Breast epithelium (tissue), 4 donors: ENCODE measurements at regions not wholly inside any gene's neighbourhood (a gene's known extent, or its start where the extent isn't known, plus 50 kb on each side); places are given as distances from the start of the nearest gene placed in this dataset.

Experiments used
- DNase-seq, 2 donors: peaks; one replicate each; pipeline ENCODE4 v3.0.0-alpha.2; 2019; ENCODE audit warnings: low spot score in 2 of 2
- H3K27ac ChIP-seq, 2 donors: fragments of 200-600 bp; sonication (generic) in 1 of 2; one replicate each; pipeline ENCODE4 v1.5.1; 2016 to 2019; ENCODE audit warnings: mild to moderate bottlenecking in 1 of 2
- H3K27me3 ChIP-seq, 2 donors: fragments of 200-600 bp; sonication (generic) in 1 of 2; one replicate each; pipeline versions ENCODE4 v1.5.1 to v1.6.0; 2017 to 2019; ENCODE audit warnings: control low read depth in 1 of 2, mild to moderate bottlenecking in 1 of 2
- H3K36me3 ChIP-seq: fragments of 200-600 bp; one replicate; pipeline ENCODE4 v1.5.1; 2019
- H3K4me1 ChIP-seq, 2 donors: fragments of 200-600 bp; sonication (generic); one replicate each; pipeline ENCODE4 v1.5.1; 2016 to 2019; ENCODE audit warnings: control low read depth in 1 of 2
- H3K4me3 ChIP-seq, 3 donors: fragments of 200-600 bp; sonication (generic); 1 replicate in 2 of 3; 2 replicates in 1 of 3; pipeline ENCODE4 v1.5.1; 2016 to 2019; ENCODE audit warnings: mild to moderate bottlenecking in 3 of 3, moderate library complexity in 2 of 3
- H3K9me3 ChIP-seq, 2 donors: fragments of 200-600 bp; sonication (generic) in 1 of 2; one replicate each; pipeline ENCODE4 v1.5.1; 2016 to 2019; ENCODE audit warnings: control low read depth in 1 of 2
- POLR2A ChIP-seq: fragments of 450-650 bp; IDR thresholded peaks from one replicate; pipeline ENCODE4 v1.6.1; 2016; ENCODE audit warnings: antibody characterized with exemption, mild to moderate bottlenecking, moderate library complexity
- POLR2AphosphoS5 ChIP-seq, 3 donors: sonication (generic); formaldehyde crosslinking; IDR thresholded peaks; one replicate each; pipeline ENCODE4 v1.6.1; 2017; ENCODE audit warnings: antibody characterized with exemption in 3 of 3
- intact Hi-C: fragments of 100-400 bp; cut with DNase I; formaldehyde crosslinking; loops from one replicate; pipeline ENCODE4 v1.15.1; 2023; ENCODE audit warnings: low total_unique reads
- TF ChIP-seq, protein P1 (sequence below), 3 donors: fragments of 450-650 bp; IDR thresholded peaks; one replicate each; pipeline ENCODE4 v1.5.1; 2016 to 2017; ENCODE audit warnings: antibody characterized with exemption in 3 of 3, mild to moderate bottlenecking in 3 of 3, moderate library complexity in 3 of 3

DNA sequence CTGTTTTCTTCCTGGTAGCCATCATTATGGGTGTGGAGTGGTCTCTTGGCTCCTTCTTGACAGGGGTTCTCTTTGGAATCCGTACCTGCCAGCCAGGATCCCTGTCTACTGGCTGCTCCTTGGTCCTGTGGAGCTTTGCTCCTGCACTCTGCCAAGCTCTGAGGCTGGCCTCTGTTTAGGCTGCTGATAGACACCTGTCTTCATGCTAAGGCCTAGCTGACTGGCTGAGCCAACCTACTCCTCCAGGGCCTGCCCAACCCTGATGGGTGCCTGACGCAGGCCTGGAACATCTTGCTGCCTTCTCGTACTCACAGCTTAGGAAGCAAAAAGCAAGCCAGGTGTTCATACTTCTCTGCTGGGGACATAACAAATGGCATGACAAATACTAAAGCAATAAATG, 333.6 kb upstream of the ZNF32 start:
- Histone ChIP-seq H3K27ac (no peak overlapping the region), H3K27me3 (no peaks in the 10 kb centered on the region), H3K9me3 (no peaks in the 10 kb centered on the region), H3K36me3 (no peaks in the 10 kb centered on the region), H3K4me3 (no peak overlapping the region), H3K4me1 (no peaks in the 10 kb centered on the region)
- DNase-seq, result no peak
- intact Hi-C loops, result no loop called here
- no peak for TF ChIP-seq POLR2AphosphoS5 (IDR thresholded peaks at IDR 0.05)
- TF ChIP-seq, protein P1, sequence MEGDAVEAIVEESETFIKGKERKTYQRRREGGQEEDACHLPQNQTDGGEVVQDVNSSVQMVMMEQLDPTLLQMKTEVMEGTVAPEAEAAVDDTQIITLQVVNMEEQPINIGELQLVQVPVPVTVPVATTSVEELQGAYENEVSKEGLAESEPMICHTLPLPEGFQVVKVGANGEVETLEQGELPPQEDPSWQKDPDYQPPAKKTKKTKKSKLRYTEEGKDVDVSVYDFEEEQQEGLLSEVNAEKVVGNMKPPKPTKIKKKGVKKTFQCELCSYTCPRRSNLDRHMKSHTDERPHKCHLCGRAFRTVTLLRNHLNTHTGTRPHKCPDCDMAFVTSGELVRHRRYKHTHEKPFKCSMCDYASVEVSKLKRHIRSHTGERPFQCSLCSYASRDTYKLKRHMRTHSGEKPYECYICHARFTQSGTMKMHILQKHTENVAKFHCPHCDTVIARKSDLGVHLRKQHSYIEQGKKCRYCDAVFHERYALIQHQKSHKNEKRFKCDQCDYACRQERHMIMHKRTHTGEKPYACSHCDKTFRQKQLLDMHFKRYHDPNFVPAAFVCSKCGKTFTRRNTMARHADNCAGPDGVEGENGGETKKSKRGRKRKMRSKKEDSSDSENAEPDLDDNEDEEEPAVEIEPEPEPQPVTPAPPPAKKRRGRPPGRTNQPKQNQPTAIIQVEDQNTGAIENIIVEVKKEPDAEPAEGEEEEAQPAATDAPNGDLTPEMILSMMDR (IDR thresholded peaks at IDR 0.05), result no peak
- no peak for TF ChIP-seq POLR2A

DNA sequence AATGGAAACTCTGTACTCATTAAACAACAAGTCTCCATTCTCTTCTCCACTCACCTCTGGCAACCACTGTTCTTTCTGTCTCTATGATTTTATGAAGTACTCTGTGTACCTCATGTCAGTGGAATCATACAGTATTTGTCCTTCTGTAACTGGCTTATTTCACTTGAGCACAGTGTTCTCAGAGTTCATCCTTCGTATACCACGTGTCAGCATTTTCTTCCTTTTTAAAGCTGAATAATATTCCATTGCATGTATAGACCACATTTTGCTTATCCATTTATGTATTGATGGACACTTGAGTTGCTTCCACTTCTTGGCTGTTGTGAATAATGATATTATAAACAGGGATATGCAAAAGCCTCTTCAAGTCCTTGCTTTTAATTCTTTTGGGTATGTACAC, 333.0 kb upstream of the ZNF32 start:
- DNase-seq, result no peak
- Histone ChIP-seq H3K27me3 (no peaks in the 10 kb centered on the region), H3K4me3 (no peak overlapping the region), H3K9me3 (no peaks in the 10 kb centered on the region), H3K36me3 (no peaks in the 10 kb centered on the region), H3K4me1 (no peaks in the 10 kb centered on the region), H3K27ac (no peak overlapping the region)
- TF ChIP-seq POLR2AphosphoS5 (IDR thresholded peaks at IDR 0.05) (no peak), POLR2A (no peak)
- TF ChIP-seq, protein P1 (IDR thresholded peaks at IDR 0.05), result no peak
- intact Hi-C loops, result no loop called here

DNA sequence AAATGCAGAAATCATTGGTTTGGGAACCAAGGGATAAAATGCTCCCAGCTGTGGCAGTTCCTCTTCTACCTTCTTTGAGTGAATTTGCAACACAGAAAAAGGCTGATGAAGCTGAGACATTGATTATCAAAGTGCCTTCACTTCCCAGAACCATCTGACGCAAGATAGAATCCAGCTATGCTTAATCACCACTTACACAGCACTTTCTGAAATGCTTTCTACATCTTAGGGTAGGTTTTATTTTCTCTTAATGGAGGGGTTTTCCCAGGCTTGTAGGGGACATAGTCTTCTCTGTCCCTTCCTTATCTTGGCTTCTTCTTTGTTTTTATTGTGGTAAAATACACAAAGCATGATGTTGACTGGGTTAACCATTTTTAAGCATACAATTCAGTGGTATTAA, 332.6 kb upstream of the ZNF32 start:
- TF ChIP-seq, protein P1 (IDR thresholded peaks at IDR 0.05), result no peak
- TF ChIP-seq POLR2A (no peak), POLR2AphosphoS5 (IDR thresholded peaks at IDR 0.05) (no peak)
- Histone ChIP-seq H3K9me3 (no peaks in the 10 kb centered on the region), H3K4me3 (no peak overlapping the region), H3K36me3 (no peaks in the 10 kb centered on the region), H3K27me3 (no peaks in the 10 kb centered on the region), H3K4me1 (no peaks in the 10 kb centered on the region), H3K27ac (no peak overlapping the region)
- intact Hi-C loops, result no loop called here
- no peak for DNase-seq

DNA sequence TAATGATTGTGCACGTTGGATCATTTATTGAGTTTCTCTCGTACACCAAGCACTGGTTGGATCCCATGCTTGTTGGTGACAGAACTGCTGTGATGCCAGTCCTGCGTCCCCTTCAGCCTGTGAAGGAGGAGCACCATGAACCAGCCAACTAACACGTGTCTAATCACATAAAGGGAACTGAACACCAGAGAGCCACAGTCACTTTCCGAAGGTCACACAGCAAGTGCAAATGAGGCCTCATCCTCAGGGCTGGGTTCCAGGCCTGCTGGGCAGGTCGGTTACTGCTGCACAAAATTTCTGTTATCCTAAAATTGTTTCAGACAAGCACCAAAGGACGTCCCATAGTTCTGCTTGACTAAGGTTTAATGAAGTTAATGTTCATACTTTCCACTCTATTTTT, 332.0 kb upstream of the ZNF32 start:
- H3K27me3 ChIP-seq, result no peaks in the 10 kb centered on the region
- DNase-seq, result no peak
- no peaks in the 10 kb centered on the region for H3K36me3 ChIP-seq
- intact Hi-C loops, result no loop called here
- no peak for TF ChIP-seq POLR2A
- TF ChIP-seq POLR2AphosphoS5 (IDR thresholded peaks at IDR 0.05), result no peak
- TF ChIP-seq, protein P1 (IDR thresholded peaks at IDR 0.05), result no peak
- no peaks in the 10 kb centered on the region for H3K4me1 ChIP-seq
- no peak overlapping the region for H3K27ac ChIP-seq
- H3K4me3 ChIP-seq, result no peak overlapping the region
- no peaks in the 10 kb centered on the region for H3K9me3 ChIP-seq

DNA sequence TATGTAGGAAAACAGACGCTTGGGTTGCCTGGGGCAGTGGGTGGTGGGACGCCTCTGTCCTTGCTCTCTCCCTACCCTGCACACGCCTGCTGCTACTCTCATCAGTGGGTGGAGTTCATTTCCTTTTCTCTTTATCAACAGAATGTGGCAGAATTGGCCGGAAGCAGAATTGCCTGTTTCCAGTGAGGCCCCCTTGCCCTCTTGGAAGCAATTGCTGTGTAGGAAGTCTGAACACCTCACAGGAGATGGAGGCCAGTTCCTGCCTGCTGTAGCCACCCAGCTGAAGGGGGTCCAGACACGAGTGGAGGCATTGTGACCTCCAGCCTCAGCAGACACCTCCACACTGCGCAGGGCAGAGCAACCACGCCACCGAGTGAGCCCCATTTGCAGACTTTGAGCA, 331.6 kb upstream of the ZNF32 start:
- H3K9me3 ChIP-seq, result no peaks in the 10 kb centered on the region
- intact Hi-C loops, result no loop called here
- no peaks in the 10 kb centered on the region for H3K27me3 ChIP-seq
- TF ChIP-seq, protein P1 (IDR thresholded peaks at IDR 0.05), result no peak
- TF ChIP-seq POLR2A (no peak), POLR2AphosphoS5 (IDR thresholded peaks at IDR 0.05) (no peak)
- H3K4me3 ChIP-seq, result no peak overlapping the region
- no peak for DNase-seq
- no peaks in the 10 kb centered on the region for H3K4me1 ChIP-seq
- no peaks in the 10 kb centered on the region for H3K36me3 ChIP-seq
- no peak overlapping the region for H3K27ac ChIP-seq
